TTC549 (cell line): ENCODE measurements at regions not wholly inside any gene's neighbourhood (a gene's known extent, or its start where the extent isn't known, plus 50 kb on each side); places are given as distances from the start of the nearest gene placed in this dataset.
"Not testable (repeated sequence)": the region's sequence is repeated elsewhere in the genome, so short reads cannot be mapped to it uniquely, and the experiment has no call there.

Source experiments
- FAIRE-seq: peaks from 2 replicates; lab custom pipeline; 2012; peaks lifted over from hg19 to GRCh38; lab: Jason Lieb, UNC

DNA sequence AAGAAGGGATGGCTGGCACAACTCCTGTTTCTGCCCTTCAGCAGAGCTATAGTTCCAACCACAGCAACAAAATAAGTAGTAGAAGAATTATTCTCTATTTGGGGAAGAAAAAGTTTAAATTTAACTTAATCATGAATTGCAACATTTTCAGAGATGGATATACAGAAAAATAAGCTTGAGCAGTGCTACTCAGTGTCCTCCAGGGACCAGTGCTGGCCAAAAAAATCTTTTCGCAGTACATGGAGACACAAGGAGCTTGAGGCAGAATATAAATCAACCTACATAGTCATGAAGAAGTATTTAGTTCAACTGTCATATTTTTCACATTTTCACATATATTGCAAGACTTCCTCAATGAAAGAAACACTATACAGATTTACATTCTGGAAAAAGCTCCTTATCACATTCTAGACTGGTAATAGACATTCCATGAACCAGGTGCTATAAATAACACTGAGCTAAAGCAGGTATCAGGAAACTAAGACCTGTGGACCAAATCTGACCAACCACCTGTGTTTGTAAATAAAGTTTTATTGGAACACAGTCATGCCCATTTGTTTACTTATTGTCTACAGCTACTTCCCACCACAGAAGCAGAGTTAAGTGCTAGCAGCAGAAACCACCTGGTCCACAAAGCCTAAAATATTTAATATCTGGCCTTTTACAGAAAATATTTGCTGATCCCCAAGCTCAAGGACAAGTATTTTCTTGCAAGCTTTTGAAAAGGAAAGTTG is 101.9 kb downstream of the RGS21 start:
- FAIRE-seq = no peak

DNA sequence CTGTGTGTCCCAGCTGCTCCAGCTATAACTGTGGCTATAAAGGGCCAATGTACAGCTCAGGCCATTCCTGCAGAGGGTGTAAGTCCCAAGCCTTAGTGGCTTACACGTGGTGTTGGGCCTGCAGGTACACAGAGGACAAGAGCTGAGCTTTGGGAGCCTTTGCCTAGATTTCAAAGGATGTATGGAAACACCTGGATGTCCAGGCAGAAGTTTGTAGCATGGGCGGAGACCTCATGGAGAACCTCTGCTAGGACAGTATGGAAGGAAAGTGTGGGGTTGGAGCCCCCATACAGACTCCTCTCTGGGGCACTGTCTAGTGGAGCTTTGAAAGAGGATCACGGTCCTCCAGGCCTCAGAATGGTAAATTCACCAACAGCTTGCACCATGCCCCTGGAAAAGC is 113.9 kb downstream of the RGS21 start:
- no peak for FAIRE-seq

GRCh38 chr1:192435704-192436103 is 118.9 kb downstream of the RGS21 start:
- no peak for FAIRE-seq

DNA sequence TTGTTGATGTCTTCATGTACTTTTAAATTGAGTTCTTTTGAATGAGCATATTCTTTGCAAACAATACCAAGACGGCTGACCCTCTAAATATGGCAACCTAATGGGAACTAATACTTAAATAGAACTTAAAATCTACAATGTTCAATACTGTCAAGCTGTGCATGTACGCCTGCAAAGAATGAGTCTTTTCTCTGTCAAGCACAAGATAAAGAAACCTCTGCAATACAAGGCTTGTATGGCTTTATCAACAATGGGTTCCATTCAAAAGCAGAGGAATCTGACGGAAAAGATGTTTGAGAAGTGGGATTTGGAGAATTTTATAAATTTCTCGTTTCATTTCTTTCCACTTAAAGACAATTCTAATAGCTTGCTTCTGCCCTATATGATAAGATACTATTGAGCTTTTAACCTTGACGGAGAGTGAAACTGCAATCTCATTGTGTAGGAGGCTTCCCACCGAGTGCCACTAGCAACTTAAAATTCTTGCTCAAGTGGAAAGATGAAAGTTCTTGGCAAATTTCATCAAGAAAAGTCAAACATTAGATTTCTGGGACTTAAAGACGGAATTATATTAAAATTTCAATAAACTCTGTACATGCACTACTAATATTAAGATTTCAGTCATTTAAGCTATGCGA is 119.8 kb downstream of the RGS21 start:
- no peak for FAIRE-seq

GRCh38 chr1:192438737-192439136 is 121.9 kb downstream of the RGS21 start:
- FAIRE-seq = no peak

GRCh38 chr1:192439373-192440025 is 122.7 kb downstream of the RGS21 start:
- FAIRE-seq = no peak

GRCh38 chr1:192441492-192441891 is 124.7 kb downstream of the RGS21 start:
- no peak for FAIRE-seq

GRCh38 chr1:192442736-192443135 is 125.9 kb downstream of the RGS21 start:
- no peak for FAIRE-seq

GRCh38 chr1:192443616-192444015 is 126.8 kb downstream of the RGS21 start:
- no peak for FAIRE-seq

GRCh38 chr1:192445241-192445640 is 128.4 kb downstream of the RGS21 start:
- no peak for FAIRE-seq

GRCh38 chr1:192445839-192446489 is 129.2 kb downstream of the RGS21 start:
- peak; percentile 99 for FAIRE-seq

DNA sequence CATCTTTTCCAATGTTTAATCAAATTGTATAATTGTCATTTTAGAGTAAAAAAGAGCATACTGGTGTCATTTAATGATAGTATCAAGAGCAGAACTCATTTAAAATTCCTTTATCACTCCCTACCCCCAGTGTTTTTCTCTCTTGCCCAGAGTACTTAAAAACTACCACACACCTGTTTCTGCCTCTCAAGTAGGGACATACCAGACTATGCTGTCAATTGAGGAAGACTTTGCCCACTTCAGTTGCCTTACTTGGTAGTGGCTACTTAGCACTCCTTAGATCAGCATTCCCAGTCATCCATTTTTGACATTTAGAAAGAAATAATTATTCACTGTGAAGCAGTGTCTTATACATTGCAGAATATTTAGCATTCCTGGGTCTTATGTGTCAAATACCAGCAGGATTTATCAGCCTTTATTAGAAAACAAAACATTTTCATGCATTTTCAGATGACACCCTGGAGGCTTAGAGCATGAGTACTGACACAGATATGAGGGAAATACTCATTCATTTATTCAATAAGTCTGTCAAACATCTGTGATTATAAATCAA is 127.5 kb upstream of the RGS1 start:
- FAIRE-seq = no peak

- FAIRE-seq = no peak
Measured at GRCh38 chr1:192453360-192453992, 122.1 kb upstream of the RGS1 start.

DNA sequence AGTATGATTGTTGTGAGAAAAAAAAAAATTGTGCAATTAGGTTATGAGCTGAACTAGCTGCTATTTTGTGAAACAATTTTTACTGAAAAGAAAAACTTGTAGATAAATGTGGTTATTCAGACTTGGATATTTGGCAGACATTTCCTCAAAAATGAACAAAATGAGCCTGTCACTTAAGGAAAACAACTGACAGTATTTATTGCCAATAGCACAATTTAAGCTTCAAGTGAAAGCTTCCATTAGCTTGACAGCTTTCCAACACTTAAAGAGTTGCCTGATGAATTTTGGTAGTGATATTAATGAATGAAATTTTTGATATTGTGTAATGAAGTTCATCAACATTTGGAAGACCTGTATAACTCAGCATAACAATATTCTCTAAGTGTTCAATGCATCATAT is 116.1 kb upstream of the RGS1 start:
- FAIRE-seq = peak; percentile 59

- FAIRE-seq = no peak
Measured at GRCh38 chr1:192461684-192462083, 113.9 kb upstream of the RGS1 start.

- no peak for FAIRE-seq
Measured at GRCh38 chr1:192462616-192463015, 113.0 kb upstream of the RGS1 start.

- FAIRE-seq = no peak
Measured at GRCh38 chr1:192463661-192464060, 111.9 kb upstream of the RGS1 start.

DNA sequence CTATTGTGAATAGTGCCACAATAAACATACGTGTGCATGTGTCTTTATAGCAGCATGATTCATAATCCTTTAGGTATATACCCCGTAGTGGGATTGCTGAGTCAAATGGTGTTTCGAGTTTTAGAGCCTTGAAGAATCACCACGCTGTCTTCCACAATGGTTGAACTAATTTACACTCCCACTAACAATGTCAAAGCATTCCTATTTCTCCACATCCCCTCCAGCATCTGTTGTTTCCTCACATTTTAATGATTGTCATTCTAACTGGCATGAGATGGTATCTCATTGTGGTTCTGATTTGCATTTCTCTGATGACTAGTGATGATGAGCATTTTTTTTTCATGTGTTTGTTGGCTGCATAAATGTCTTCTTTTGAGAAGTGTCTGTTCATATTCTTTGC is 110.4 kb upstream of the RGS1 start:
- FAIRE-seq = not testable (repeated sequence)

- FAIRE-seq = peak; percentile 98
Measured at GRCh38 chr1:192474080-192474683, 101.4 kb upstream of the RGS1 start.

GRCh38 chr1:192475329-192475728 is 100.2 kb upstream of the RGS1 start:
- FAIRE-seq = no peak

DNA sequence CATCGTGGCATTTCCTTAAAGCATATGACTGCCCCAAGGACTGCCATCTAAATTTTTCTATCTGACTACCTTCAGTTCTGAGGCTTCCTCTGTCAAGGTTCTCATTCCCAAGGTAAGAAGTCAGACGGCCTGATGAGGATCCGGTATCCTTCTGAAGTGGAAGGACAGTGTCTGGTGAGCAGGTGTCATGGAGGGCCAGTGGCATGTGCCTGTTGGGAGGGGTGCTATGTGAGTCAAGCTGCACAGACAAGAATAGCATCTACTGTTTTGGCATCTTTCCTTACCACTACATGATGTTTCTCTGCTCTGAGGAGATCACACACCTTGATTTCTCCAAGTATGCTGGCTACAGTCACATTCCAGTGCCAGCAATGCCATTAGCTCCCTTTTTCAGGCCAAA is 99.6 kb upstream of the RGS1 start:
- FAIRE-seq = no peak

DNA sequence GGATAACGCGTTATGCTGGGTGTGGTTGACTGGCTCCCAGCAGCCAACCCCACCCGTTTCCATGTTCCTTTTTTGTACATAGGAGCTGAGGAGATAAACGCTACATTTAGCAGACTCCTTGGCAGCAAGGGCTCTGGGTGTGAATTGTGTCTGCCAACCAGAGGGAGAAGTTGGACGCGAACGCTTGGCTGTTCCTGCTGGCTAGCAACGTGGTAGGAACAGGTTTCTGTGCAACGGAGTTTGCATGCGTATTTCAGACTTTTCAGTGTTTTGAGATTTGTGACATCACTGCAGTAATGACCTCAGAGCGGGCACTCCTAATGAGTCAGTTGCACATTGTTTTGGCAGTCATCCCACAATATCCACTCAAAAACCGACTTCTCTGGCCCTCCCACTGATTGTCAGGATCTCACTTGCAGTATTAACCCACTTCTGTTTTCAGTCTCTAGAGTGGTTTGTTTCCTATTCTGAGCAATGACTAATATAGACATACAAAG is 98.7 kb upstream of the RGS1 start:
- FAIRE-seq = no peak
